Upper lobe of left lung (tissue), 6 donors: ENCODE measurements at regions not wholly inside any gene's neighbourhood (a gene's known extent, or its start where the extent isn't known, plus 50 kb on each side); places are given as distances from the start of the nearest gene placed in this dataset.

Experiments
- ATAC-seq, 2 donors: fragments of 200-7000 bp; cut with Tn5 transposase; one replicate each; pipeline ENCODE4 v1.9.1; 2022; ENCODE audit warnings: mild to moderate bottlenecking in 2 of 2, moderate library complexity in 2 of 2; ENCODE audit not compliant: low FRiP score in 2 of 2
- DNase-seq, 2 donors: peaks; one replicate each; pipeline ENCODE4 v3.0.0-alpha.2; 2019 to 2020
- H3K27ac ChIP-seq, 4 donors: fragments of 200-600 bp; sonication (generic); one replicate each; pipeline ENCODE4 v1.5.1; 2016 to 2019
- H3K27me3 ChIP-seq, 4 donors: fragments of 200-600 bp; sonication (generic); one replicate each; pipeline ENCODE4 v1.5.1; 2017 to 2019
- H3K36me3 ChIP-seq, 4 donors: fragments of 200-600 bp; sonication (generic); one replicate each; pipeline ENCODE4 v1.5.1; 2016 to 2019
- H3K4me1 ChIP-seq, 4 donors: fragments of 200-600 bp; sonication (generic); one replicate each; pipeline ENCODE4 v1.5.1; 2018 to 2019
- H3K4me3 ChIP-seq, 4 donors: fragments of 200-600 bp; sonication (generic); one replicate each; pipeline ENCODE4 v1.5.1; 2017 to 2019; ENCODE audit warnings: mild to moderate bottlenecking in 2 of 4, moderate library complexity in 1 of 4
- H3K9me3 ChIP-seq, 4 donors: fragments of 200-600 bp; sonication (generic); one replicate each; pipeline ENCODE4 v1.5.1; 2018 to 2019
- CTCF ChIP-seq, 6 experiments: fragments of 450-650 bp in 4 of 6; fragments of 200-600 bp in 2 of 6; sonication (generic) in 2 of 6; IDR thresholded peaks; one replicate each; pipeline ENCODE4 v1.5.1; 2016 to 2019; ENCODE audit warnings: antibody characterized with exemption in 6 of 6
- EP300 ChIP-seq, 4 donors: sonication (generic); formaldehyde crosslinking; IDR thresholded peaks; one replicate each; pipeline ENCODE4 v1.5.1; 2017; ENCODE audit warnings: antibody characterized with exemption in 4 of 4, control low read depth in 2 of 4
- POLR2A ChIP-seq, 4 donors: fragments of 450-650 bp; IDR thresholded peaks; one replicate each; pipeline ENCODE4 v1.5.1; 2016 to 2017; ENCODE audit warnings: antibody characterized with exemption in 4 of 4, mild to moderate bottlenecking in 2 of 4
- POLR2AphosphoS5 ChIP-seq, 2 donors: sonication (generic); formaldehyde crosslinking; IDR thresholded peaks; one replicate each; pipeline ENCODE4 v1.5.1; 2017; ENCODE audit warnings: antibody characterized with exemption in 2 of 2
- WGBS, 2 donors: methylation state at CpG; one replicate each; pipeline ENCODE4 v1.1.5; 2017 to 2018; 5-methylcytosine and 5-hydroxymethylcytosine counted together
- donor health status: DM: no; HTN: no; CAD: no; lungs with moderate emphysema.
- donor health status: DM: no; HTN: yes; CAD: no; lungs with severe emphysema.

GRCh38 chr13:99059498-99060075 lies 81.7 kb upstream of the DOCK9 start:
- ATAC-seq, result no peak
- WGBS, 2 donors, result 84 to 91% methylated on average over 3 of the region's 3 CpGs
- Histone ChIP-seq H3K9me3 (no peaks in the 10 kb centered on the region), H3K36me3 (no peaks in the 10 kb centered on the region), H3K27me3 (no peaks in the 10 kb centered on the region), H3K4me1 (peaks cover 25 to 44% (median 31%) of the 10 kb centered on the region in 4 donors), H3K4me3 (no peak overlapping the region), H3K27ac (no peak overlapping the region)
- TF ChIP-seq CTCF (IDR thresholded peaks at IDR 0.05), result no peak
- no peak for TF ChIP-seq EP300 (IDR thresholded peaks at IDR 0.05)
- no peak for TF ChIP-seq POLR2A (IDR thresholded peaks at IDR 0.05)
- no peak for TF ChIP-seq POLR2AphosphoS5 (IDR thresholded peaks at IDR 0.05)
- DNase-seq, result no peak

GRCh38 chr13:99061411-99061810 lies 83.5 kb upstream of the DOCK9 start:
- DNase-seq (no peak), ATAC-seq (no peak)
- Histone ChIP-seq H3K4me1 (peaks cover 22 to 33% (median 26%) of the 10 kb centered on the region in 4 donors), H3K4me3 (no peak overlapping the region), H3K27ac (peak overlapping the region in 1 of 4 donors; percentile 80), H3K27me3 (no peaks in the 10 kb centered on the region), H3K36me3 (no peaks in the 10 kb centered on the region), H3K9me3 (no peaks in the 10 kb centered on the region)
- 78 to 79% methylated on average over 4 of the region's 4 CpGs for WGBS, 2 donors
- no peak for TF ChIP-seq POLR2AphosphoS5 (IDR thresholded peaks at IDR 0.05)

- Histone ChIP-seq H3K36me3 (no peaks in the 10 kb centered on the region), H3K27ac (peak overlapping the region; percentile 1 to 80 (median 33)), H3K9me3 (no peaks in the 10 kb centered on the region), H3K4me3 (no peak overlapping the region), H3K4me1 (peaks cover 13 to 31% (median 24%) of the 10 kb centered on the region in 4 donors), H3K27me3 (no peaks in the 10 kb centered on the region)
- ATAC-seq (no peak), DNase-seq (no peak)
- TF ChIP-seq EP300 (IDR thresholded peaks at IDR 0.05), result no peak
- no peak for TF ChIP-seq POLR2AphosphoS5 (IDR thresholded peaks at IDR 0.05)
- no peak for TF ChIP-seq CTCF (IDR thresholded peaks at IDR 0.05)
- no peak for TF ChIP-seq POLR2A (IDR thresholded peaks at IDR 0.05)
- WGBS, 2 donors, result 40 to 43% methylated on average over 10 of the region's 10 CpGs
Observed at GRCh38 chr13:99062593-99062992, 84.7 kb upstream of the DOCK9 start.

- Histone ChIP-seq H3K4me3 (no peak overlapping the region), H3K9me3 (no peaks in the 10 kb centered on the region), H3K36me3 (no peaks in the 10 kb centered on the region), H3K27ac (peak overlapping the region; percentile 1 to 80 (median 32)), H3K4me1 (peaks cover 8 to 26% (median 19%) of the 10 kb centered on the region in 4 donors), H3K27me3 (no peaks in the 10 kb centered on the region)
- TF ChIP-seq POLR2AphosphoS5 (IDR thresholded peaks at IDR 0.05), result no peak
- no peak for TF ChIP-seq POLR2A (IDR thresholded peaks at IDR 0.05)
- no peak for TF ChIP-seq EP300 (IDR thresholded peaks at IDR 0.05)
- TF ChIP-seq CTCF (IDR thresholded peaks at IDR 0.05), result no peak
- DNase-seq (no peak), ATAC-seq (no peak)
- WGBS, 2 donors, result 90 to 94% methylated on average over 8 of the region's 8 CpGs
Observed at GRCh38 chr13:99063178-99063577, 85.3 kb upstream of the DOCK9 start.

GRCh38 chr13:99063952-99064351 lies 86.1 kb upstream of the DOCK9 start:
- peak overlapping the region in 2 of 4 donors; percentile 37 to 80 for H3K27ac ChIP-seq
- no peak for TF ChIP-seq POLR2AphosphoS5 (IDR thresholded peaks at IDR 0.05)
- no peak for TF ChIP-seq CTCF (IDR thresholded peaks at IDR 0.05)
- TF ChIP-seq EP300 (IDR thresholded peaks at IDR 0.05), result no peak
- TF ChIP-seq POLR2A (IDR thresholded peaks at IDR 0.05), result no peak
- no peak overlapping the region for H3K4me3 ChIP-seq
- no peak for DNase-seq
- ATAC-seq, result no peak
- WGBS, 2 donors, result 83 to 89% methylated on average over 1 of the region's 1 CpG
- H3K9me3 ChIP-seq, result no peaks in the 10 kb centered on the region
- H3K27me3 ChIP-seq, result no peaks in the 10 kb centered on the region
- H3K36me3 ChIP-seq, result no peaks in the 10 kb centered on the region
- H3K4me1 ChIP-seq, result peaks cover 0 to 25% (median 15%) of the 10 kb centered on the region in 4 donors
